Effector memory CD4-positive, alpha-beta T cell (primary cell): ENCODE measurements at regions not wholly inside any gene's neighbourhood (a gene's known extent, or its start where the extent isn't known, plus 50 kb on each side); places are given as distances from the start of the nearest gene placed in this dataset.

Experiments used
- DNase-seq, 3 donors: peaks; one replicate each; pipeline ENCODE4 v3.0.0-alpha.2; 2020
- H3K27ac ChIP-seq: 2 replicates; pipeline ENCODE4 v1.7.0; 2013; ENCODE audit warnings: mild to moderate bottlenecking, low read length, moderate library complexity; ENCODE audit not compliant: insufficient read depth, poor library complexity, severe bottlenecking
- H3K27me3 ChIP-seq: replicated peaks from 2 replicates; pipeline ENCODE4 v1.7.0; 2013; ENCODE audit warnings: mild to moderate bottlenecking, low read length; ENCODE audit not compliant: insufficient read depth, control insufficient read depth, poor library complexity, severe bottlenecking
- H3K36me3 ChIP-seq: 2 replicates; pipeline ENCODE4 v1.7.0; 2013; ENCODE audit warnings: mild to moderate bottlenecking, low read length, moderate library complexity; ENCODE audit not compliant: control insufficient read depth, insufficient read depth
- H3K4me1 ChIP-seq: 2 replicates; pipeline ENCODE4 v1.7.0; 2013; ENCODE audit warnings: low read length, mild to moderate bottlenecking; ENCODE audit not compliant: control insufficient read depth, insufficient read depth, poor library complexity, severe bottlenecking
- H3K4me3 ChIP-seq: 2 replicates; pipeline ENCODE4 v1.7.0; 2013; ENCODE audit warnings: low read length, low read depth, mild to moderate bottlenecking; ENCODE audit not compliant: insufficient read depth, poor library complexity, severe bottlenecking
- H3K9me3 ChIP-seq: 2 replicates; pipeline ENCODE4 v1.7.0; 2013; ENCODE audit warnings: mild to moderate bottlenecking, low read length, moderate library complexity; ENCODE audit not compliant: control insufficient read depth

DNA sequence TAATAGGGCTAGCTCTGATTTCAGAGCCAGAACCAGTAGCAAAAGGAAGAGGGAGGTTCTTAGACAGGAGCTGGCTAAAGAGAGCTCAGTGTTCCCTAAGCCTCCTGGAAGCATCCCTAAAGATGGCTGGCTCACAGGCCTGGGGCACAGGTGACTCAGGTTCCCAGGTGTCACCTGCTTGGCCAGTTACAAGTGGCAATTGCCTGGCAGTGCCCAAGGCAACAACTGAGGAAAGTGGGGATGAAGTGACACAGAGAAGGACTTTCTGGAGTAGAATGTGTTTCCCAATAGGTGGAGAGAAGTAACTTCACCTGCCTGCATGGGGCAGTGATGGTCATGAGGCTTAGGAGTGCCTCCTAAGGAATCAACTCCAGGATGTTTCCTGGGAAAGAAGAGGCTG is 66.5 kb upstream of the EEPD1 start:
- Histone ChIP-seq H3K9me3 (no peaks in the 10 kb centered on the region), H3K27ac (no peak overlapping the region), H3K36me3 (no peaks in the 10 kb centered on the region), H3K4me1 (no peaks in the 10 kb centered on the region), H3K27me3 (no peaks in the 10 kb centered on the region), H3K4me3 (no peak overlapping the region)
- no peak for DNase-seq

DNA sequence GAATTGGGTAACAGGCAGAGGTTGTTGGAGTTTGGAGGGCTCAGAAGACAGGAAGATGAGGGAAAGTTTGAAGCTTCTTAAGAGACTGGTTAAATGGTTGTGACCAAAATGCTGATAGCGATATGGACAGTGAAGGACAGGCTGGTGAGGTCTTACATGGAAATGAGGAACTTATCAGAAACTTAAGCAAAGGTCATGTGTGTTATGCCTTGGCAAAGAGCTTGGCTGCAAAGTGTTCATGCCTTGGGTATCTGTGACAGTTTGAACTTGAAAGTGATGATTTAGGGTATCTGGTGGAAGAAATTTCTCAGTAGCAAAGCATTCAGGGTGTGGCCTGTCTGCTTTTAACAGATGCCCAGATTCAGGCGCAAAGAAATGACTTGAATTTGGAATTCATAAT is 64.5 kb upstream of the EEPD1 start:
- Histone ChIP-seq H3K4me1 (no peaks in the 10 kb centered on the region), H3K36me3 (no peaks in the 10 kb centered on the region), H3K4me3 (no peak overlapping the region), H3K27me3 (no peaks in the 10 kb centered on the region), H3K9me3 (no peaks in the 10 kb centered on the region), H3K27ac (no peak overlapping the region)
- DNase-seq = no peak

DNA sequence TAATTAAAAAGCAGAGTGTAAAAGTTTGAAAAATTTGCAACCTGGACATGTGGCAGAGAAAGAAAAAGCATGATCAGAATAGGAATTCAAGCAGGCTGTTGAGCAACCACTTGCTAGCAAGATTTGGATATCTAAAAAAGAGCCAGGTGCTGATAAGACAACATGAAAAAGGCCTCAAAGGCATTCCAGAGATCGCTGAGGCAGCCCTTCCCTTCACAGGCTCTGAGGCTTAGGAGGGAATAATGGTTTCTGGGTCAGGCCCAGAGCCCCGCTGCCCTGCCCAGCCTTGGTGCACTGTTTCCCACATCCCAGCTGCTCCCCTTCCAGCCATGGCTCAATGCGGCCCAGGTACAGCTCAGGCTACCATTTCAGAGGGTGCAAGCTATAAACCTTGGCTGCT is 64.1 kb upstream of the EEPD1 start:
- H3K4me1 ChIP-seq = no peaks in the 10 kb centered on the region
- no peak overlapping the region for H3K4me3 ChIP-seq
- no peaks in the 10 kb centered on the region for H3K27me3 ChIP-seq
- DNase-seq = no peak
- no peaks in the 10 kb centered on the region for H3K36me3 ChIP-seq
- no peaks in the 10 kb centered on the region for H3K9me3 ChIP-seq
- no peak overlapping the region for H3K27ac ChIP-seq

DNA sequence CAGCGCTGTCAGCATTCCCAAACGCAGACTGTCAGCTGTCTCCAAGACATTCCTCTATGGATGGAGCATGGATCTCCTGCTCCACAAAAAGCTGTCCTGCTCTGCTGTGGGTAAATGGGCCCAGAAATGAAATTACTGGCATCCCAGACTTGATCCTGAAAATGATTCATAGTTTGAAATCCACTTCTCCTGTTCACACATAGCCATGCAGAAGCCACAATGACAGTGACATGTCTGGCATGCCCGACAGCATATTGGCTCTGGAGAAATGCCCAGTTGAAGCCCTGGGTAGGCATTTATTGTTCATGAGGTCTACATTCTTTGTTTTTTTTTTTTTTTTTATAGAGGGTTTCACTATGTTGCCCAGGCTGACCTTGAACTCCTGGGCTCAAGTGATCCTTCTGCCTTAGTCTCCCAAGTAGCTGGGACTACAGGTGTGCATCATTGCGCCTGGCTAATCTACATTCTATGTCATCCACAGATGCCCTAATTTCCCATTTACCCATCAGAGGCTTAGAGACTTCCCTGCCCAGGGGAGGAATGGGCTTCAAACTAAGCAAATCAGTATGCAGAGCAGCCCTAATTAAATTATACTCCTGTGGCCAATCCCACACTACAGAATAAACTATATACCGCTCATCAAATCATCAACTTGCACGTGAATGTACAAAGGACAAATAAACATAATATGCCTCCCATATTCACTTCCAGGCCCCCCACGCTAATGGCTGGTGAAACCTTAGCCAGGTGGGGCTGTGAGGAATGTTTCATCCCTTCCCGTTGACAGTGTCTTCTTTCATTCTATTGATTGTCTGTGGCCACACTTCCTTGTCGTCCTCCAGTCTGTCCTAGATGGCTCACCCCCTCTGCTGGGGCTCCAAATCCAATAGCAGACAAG is 61.8 kb upstream of the EEPD1 start:
- no peak overlapping the region for H3K27ac ChIP-seq
- H3K4me3 ChIP-seq = no peak overlapping the region
- DNase-seq = no peak
- no peaks in the 10 kb centered on the region for H3K4me1 ChIP-seq
- no peaks in the 10 kb centered on the region for H3K36me3 ChIP-seq
- H3K9me3 ChIP-seq = no peaks in the 10 kb centered on the region
- no peaks in the 10 kb centered on the region for H3K27me3 ChIP-seq

DNA sequence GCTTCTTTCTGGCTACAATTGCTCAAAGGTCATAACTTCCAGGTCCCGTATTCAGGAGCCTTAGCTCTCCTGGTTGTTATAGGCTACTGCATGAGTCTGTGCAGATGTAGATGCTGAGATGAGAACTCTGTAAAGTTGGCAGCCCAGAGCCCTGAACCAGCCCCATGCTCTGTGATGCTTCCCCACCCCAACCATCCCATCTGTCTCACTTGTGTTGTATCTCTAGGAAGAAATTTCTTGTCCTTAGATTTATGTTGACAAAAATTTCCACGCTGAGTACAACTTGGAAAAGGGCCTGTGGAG is 61.2 kb upstream of the EEPD1 start:
- no peaks in the 10 kb centered on the region for H3K27me3 ChIP-seq
- H3K27ac ChIP-seq = no peak overlapping the region
- H3K9me3 ChIP-seq = no peaks in the 10 kb centered on the region
- no peaks in the 10 kb centered on the region for H3K36me3 ChIP-seq
- H3K4me1 ChIP-seq = no peaks in the 10 kb centered on the region
- H3K4me3 ChIP-seq = no peak overlapping the region
- DNase-seq = no peak

DNA sequence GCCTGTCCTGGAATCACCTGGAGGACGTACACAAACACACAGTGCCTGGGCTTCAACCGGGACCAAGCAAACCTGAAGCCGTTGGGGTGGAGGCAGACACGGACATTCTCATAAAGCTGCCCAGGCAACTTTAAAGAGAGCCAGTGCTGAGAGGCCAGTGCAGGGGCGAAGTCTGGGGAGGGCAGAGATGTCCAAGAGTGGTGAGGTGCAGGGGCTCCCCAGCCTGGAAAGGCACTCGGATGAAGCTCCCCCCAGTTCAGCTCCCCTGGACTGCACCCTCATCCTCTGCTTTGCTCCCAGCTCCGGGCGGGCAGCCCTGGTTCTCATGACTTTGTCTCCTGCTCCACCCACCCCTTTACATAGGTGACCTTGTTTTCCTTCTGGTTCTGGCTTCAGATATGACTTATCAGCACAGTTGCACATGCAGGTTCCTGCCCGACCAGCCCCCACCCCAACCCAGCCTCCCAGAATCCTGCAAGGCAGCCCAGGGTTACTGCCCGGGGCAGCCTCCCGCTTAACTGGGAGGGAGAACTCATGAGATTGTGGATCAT is 60.8 kb upstream of the EEPD1 start:
- Histone ChIP-seq H3K9me3 (no peaks in the 10 kb centered on the region), H3K36me3 (no peaks in the 10 kb centered on the region), H3K4me3 (no peak overlapping the region), H3K4me1 (no peaks in the 10 kb centered on the region), H3K27me3 (no peaks in the 10 kb centered on the region), H3K27ac (no peak overlapping the region)
- DNase-seq = no peak

DNA sequence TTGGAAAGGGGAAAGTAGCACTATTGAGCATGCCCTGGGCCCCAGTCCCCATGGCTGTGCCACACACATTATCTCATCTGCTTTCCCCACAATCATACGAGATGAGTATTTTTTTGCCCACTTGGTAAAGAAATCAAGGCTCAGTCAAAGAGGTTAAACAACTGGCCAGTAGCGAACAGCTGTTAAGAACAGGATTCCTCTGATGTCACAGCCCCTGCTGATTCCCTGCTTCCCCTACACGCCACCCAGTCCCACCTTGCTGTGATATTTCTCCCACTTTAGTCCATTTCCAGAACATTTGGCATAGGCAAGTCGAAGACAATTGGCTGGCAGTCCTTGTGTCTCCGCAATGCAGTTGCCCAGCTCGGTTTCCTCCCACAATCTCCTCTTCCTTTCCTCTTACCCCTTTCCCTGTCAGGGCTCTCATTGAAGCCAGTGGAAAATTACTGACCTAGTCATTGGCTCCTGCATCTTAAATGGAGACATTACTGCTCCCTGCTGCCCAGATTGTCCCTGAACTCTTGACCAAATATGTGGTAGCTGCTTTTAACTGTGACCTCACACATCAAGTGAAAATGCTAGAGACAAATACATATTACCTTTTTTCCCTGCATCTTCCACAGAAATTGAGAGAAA is 56.5 kb upstream of the EEPD1 start:
- H3K4me1 ChIP-seq = no peaks in the 10 kb centered on the region
- no peaks in the 10 kb centered on the region for H3K9me3 ChIP-seq
- no peak overlapping the region for H3K4me3 ChIP-seq
- no peaks in the 10 kb centered on the region for H3K27me3 ChIP-seq
- H3K27ac ChIP-seq = no peak overlapping the region
- no peak for DNase-seq
- H3K36me3 ChIP-seq = no peaks in the 10 kb centered on the region

DNA sequence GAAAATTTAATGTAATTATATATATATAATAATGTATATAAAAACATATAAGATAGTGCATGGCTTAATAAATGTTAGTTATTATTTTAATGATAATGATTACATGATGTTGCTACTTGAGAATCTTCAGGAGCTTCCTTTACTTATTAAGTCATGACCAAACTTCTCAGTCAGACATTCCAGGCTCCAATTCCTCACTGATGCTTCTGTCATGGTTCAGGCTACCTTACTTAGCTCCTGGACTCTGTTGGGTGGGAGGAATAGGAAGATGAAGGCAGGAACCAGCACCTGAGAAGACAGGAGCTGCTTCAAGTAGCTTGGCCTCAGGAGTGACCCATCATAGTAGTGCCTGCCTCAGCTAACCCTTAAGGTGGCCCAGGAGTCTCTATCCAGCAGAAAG is 55.0 kb upstream of the EEPD1 start:
- H3K36me3 ChIP-seq = no peaks in the 10 kb centered on the region
- no peaks in the 10 kb centered on the region for H3K27me3 ChIP-seq
- H3K4me3 ChIP-seq = no peak overlapping the region
- no peaks in the 10 kb centered on the region for H3K9me3 ChIP-seq
- DNase-seq = no peak
- H3K27ac ChIP-seq = no peak overlapping the region
- H3K4me1 ChIP-seq = no peaks in the 10 kb centered on the region

DNA sequence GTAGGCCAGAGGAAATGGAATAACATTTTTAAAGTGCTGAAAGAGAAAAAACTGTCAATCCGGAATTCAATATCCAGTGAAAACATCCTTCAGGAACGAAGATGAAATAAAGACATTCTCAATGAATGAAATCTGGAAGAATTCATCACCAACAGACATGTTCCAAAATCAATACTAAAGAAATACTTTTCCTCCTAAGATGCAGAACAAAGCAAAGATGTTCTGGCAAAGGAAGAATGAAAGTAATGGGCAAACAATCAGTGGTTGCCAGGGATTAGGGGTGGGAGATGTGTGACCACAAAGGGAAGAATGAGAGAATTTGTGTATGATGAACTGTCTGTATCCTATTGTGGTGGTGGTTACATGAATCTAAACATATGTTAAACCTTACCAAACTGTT is 52.8 kb upstream of the EEPD1 start:
- no peak overlapping the region for H3K27ac ChIP-seq
- no peak overlapping the region for H3K4me3 ChIP-seq
- H3K4me1 ChIP-seq = no peaks in the 10 kb centered on the region
- H3K9me3 ChIP-seq = no peaks in the 10 kb centered on the region
- H3K27me3 ChIP-seq = no peaks in the 10 kb centered on the region
- H3K36me3 ChIP-seq = no peaks in the 10 kb centered on the region
- DNase-seq = no peak

DNA sequence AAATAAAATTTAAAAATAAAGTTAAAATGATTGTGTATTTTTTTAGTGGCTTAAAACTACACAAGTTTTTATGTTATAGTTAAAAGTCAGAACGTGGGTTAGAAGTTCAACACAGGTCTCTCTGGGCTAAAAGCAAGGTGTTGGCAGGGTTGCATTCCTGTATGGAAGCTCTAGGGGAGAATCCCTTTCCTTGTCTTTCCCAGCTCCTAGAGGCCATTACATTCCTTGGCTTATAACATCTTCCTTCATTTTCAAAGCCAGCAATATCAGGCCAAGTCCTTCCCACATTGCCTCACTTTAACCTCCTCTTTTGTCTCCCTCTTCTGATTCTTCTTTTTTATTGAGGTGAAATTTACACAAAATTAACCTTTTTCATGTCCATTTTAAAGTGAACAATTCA is 52.4 kb upstream of the EEPD1 start:
- Histone ChIP-seq H3K4me3 (no peak overlapping the region), H3K36me3 (no peaks in the 10 kb centered on the region)

More for the DNA sequence above, 52.4 kb upstream of the EEPD1 start:
- Histone ChIP-seq H3K4me1 (no peaks in the 10 kb centered on the region), H3K9me3 (no peaks in the 10 kb centered on the region), H3K27ac (no peak overlapping the region), H3K27me3 (no peaks in the 10 kb centered on the region)
- DNase-seq = no peak
